WI38 (cell line): ENCODE measurements at regions not wholly inside any gene's neighbourhood (a gene's known extent, or its start where the extent isn't known, plus 50 kb on each side); places are given as distances from the start of the nearest gene placed in this dataset.

Source experiments
- H3K4me3 ChIP-seq: 2 replicates; pipeline ENCODE4 v1.5.1; 2011; ENCODE audit warnings: low read depth, mild to moderate bottlenecking, control low read depth, low read length
- CTCF ChIP-seq: IDR thresholded peaks from 2 replicates; pipeline ENCODE4 v1.5.1; 2012; ENCODE audit warnings: low read depth, mild to moderate bottlenecking, control low read depth, low read length

GRCh38 chr16:22683258-22683657, 130.7 kb upstream of the HS3ST2 start:
- no peak for TF ChIP-seq CTCF

DNA sequence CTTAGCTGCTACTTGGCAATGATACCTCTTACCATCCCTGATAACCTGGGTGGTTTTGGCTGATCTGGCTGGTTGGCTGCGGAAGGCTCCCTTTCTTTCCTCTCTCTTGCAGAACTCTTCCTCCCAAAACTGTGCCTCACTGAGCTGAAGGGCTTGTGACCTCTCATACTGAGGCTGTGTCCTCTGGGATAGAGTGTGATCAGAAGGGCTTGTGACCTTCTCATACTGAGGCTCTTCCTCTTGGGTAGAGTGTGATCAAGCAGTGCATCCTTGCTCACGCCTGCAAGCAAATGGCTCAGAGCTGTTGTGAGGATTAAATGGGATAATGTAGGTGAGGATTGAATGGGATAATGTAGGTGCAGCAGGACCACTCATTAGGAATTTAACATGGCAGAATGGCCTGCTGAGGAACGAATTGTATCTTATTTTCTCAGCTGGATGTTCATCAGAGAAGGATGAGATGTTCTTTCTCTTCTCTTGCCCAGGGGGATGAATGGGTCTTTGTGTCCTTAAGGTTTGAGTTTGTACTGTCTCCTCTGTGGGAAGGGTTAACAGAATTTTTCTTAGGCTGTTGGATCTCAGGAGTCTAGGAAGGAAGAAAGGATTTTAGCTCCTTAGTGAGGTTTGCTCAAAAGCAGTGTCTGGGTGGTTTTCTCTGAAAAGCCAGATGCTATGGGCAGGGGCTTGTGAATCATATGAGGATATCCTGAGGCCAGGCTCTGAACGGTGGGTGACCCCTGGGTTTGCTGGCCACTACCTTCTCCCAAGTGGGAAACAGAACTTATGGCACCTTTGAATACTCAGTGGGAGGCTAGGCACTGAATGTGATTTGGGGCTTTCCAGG, 130.0 kb upstream of the HS3ST2 start:
- TF ChIP-seq CTCF: no peak
- no peak overlapping the region for H3K4me3 ChIP-seq

More at GRCh38 chr16:22683258-22683657, 130.7 kb upstream of the HS3ST2 start:
- H3K4me3 ChIP-seq: no peak overlapping the region

DNA sequence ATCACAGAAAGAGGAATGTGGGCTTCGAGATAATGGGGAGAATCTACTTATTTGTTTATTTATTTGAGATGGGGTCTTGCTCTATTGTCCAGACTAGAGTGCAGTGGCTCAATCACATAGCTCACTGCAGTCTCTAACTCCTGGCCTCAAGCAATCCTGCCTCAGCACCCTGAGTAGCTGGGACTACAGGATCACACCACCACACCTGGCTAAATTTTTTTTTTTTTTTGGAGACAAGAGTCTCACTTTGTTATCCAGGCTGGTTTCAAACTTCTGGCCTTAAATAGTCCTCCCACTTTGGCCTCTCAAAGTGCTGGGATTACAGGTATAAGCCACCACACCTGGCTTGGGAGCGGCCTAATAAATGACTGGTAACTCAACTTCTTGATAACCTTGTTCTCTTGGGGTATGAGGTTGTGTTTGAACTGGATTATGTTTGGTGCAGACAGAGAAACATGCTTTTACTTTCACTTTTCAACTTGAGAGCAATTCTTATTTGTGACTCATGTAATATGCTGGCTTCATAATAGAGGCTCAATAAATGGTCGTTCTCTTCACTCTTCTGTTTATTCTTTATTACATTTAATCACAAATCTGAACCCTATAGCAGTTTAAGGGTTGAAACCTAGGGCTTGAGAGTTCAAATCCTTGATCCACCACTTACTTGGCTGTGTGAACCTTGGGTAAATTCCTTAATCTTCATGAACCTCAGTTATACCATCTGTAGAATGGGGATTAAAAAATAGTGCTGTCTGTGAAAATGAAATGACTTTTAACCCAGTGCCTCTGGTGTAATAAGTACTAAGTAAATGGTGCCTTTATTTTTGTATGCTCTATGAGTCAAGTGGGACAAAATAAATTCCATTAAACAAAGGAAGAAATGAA, 129.1 kb upstream of the HS3ST2 start:
- TF ChIP-seq CTCF: no peak
- no peak overlapping the region for H3K4me3 ChIP-seq

- no peak for TF ChIP-seq CTCF
- H3K4me3 ChIP-seq: no peak overlapping the region
These were observed 128.5 kb upstream of the HS3ST2 start for GRCh38 chr16:22685459-22685830.

GRCh38 chr16:22687031-22687530, 126.9 kb upstream of the HS3ST2 start:
- no peak for TF ChIP-seq CTCF
- no peak overlapping the region for H3K4me3 ChIP-seq

- H3K4me3 ChIP-seq: no peak overlapping the region
- TF ChIP-seq CTCF: no peak
These were observed 125.5 kb upstream of the HS3ST2 start for GRCh38 chr16:22688463-22688862.
